Large intestine (tissue), 3 donors: ENCODE measurements at regions not wholly inside any gene's neighbourhood (a gene's known extent, or its start where the extent isn't known, plus 50 kb on each side); places are given as distances from the start of the nearest gene placed in this dataset.
"Not testable (repeated sequence)": the region's sequence is repeated elsewhere in the genome, so short reads cannot be mapped to it uniquely, and the experiment has no call there.

Source experiments
- DNase-seq, 2 donors: peaks; one replicate each; pipeline versions ENCODE4 v3.0.0 to v3.0.0-alpha.2; 2013
- H3K27ac ChIP-seq: one replicate; pipeline ENCODE4 v1.5.1; 2013; ENCODE audit warnings: low read length
- H3K27me3 ChIP-seq: 2 replicates; pipeline ENCODE4 v1.6.1; 2013; ENCODE audit warnings: low read length; ENCODE audit not compliant: control insufficient read depth, insufficient read depth
- H3K36me3 ChIP-seq: 2 replicates; pipeline ENCODE4 v1.6.1; 2013; ENCODE audit warnings: low read length; ENCODE audit not compliant: control insufficient read depth, insufficient read depth
- H3K4me1 ChIP-seq: one replicate; pipeline ENCODE4 v1.6.1; 2013; ENCODE audit warnings: low read length; ENCODE audit not compliant: control insufficient read depth, insufficient read depth
- H3K4me3 ChIP-seq: one replicate; pipeline ENCODE4 v1.5.1; 2013; ENCODE audit warnings: low read length
- H3K9me3 ChIP-seq: one replicate; pipeline ENCODE4 v1.6.1; 2013; ENCODE audit warnings: mild to moderate bottlenecking, low read depth, low read length, moderate library complexity; ENCODE audit not compliant: control insufficient read depth
- WGBS: methylation state at CpG from one replicate; pipeline ENCODE4 v1.1.5; 2013; ENCODE audit warnings: low lambda C conversion rate; ENCODE audit not compliant: insufficient coverage; 5-methylcytosine and 5-hydroxymethylcytosine counted together

DNA sequence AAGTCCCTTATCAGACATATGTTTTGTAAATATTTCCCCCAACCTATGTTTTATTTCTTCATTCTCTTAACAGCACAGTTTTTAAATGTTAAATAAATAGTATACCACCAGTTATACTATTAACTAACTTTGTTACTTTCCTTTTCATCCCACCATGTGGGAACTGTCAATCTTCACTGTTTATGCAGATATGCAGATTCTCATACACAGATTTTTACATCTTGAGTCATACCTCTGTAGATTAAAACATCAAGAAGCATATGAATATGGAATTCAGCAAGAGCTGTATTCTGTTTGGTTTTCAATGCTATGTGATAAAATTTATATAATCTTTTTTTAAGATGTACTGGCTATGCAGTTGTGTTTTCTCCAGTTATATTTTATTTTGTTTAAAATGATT is 566.3 kb downstream of the LIG4 start:
- Histone ChIP-seq H3K4me1 (no peaks in the 10 kb centered on the region), H3K9me3 (no peaks in the 10 kb centered on the region), H3K36me3 (no peaks in the 10 kb centered on the region), H3K27ac (no peak overlapping the region), H3K4me3 (no peak overlapping the region), H3K27me3 (no peaks in the 10 kb centered on the region)
- DNase-seq = no peak

GRCh38 chr13:107644136-107644535 is 571.2 kb downstream of the LIG4 start:
- Histone ChIP-seq H3K9me3 (no peaks in the 10 kb centered on the region), H3K4me1 (no peaks in the 10 kb centered on the region), H3K36me3 (no peaks in the 10 kb centered on the region), H3K27me3 (no peaks in the 10 kb centered on the region), H3K4me3 (no peak overlapping the region), H3K27ac (no peak overlapping the region)
- DNase-seq = no peak
- 33% methylated on average over 1 of the region's 4 CpGs for WGBS

GRCh38 chr13:107643615-107644014 is 571.7 kb downstream of the LIG4 start:
- H3K4me3 ChIP-seq = no peak overlapping the region
- H3K9me3 ChIP-seq = no peaks in the 10 kb centered on the region
- H3K27ac ChIP-seq = no peak overlapping the region
- H3K4me1 ChIP-seq = no peaks in the 10 kb centered on the region
- no peaks in the 10 kb centered on the region for H3K36me3 ChIP-seq
- no peaks in the 10 kb centered on the region for H3K27me3 ChIP-seq
- no peak for DNase-seq
- WGBS = 100% methylated on average over 1 of the region's 1 CpG

GRCh38 chr13:107642831-107643230 is 572.5 kb downstream of the LIG4 start:
- Histone ChIP-seq H3K9me3 (no peaks in the 10 kb centered on the region), H3K36me3 (no peaks in the 10 kb centered on the region), H3K27me3 (no peaks in the 10 kb centered on the region), H3K4me1 (no peaks in the 10 kb centered on the region), H3K27ac (no peak overlapping the region), H3K4me3 (no peak overlapping the region)
- no CpG with 5 or more reads among the region's 5 CpGs for WGBS
- DNase-seq = no peak

DNA sequence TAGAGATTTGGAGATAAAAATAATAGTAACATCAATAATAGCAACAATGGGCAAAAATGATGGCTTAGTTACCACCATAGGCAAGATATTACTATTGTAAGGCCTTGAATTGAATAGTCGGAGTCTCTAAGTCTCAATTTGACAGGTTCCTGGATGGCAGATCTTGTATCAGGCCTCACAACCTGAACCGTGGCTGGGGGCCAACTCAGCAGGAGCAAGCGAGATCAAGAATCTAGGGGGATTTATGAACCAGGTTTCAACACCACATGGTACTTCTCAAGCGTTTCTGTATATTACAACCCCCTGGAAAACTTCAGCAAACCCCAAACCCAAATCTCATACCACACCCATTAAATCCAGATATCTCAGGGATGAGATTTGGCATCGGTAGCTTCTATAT is 573.8 kb downstream of the LIG4 start:
- H3K4me3 ChIP-seq = no peak overlapping the region
- H3K4me1 ChIP-seq = no peaks in the 10 kb centered on the region
- DNase-seq = no peak
- no peaks in the 10 kb centered on the region for H3K36me3 ChIP-seq
- no CpG with 5 or more reads among the region's 5 CpGs for WGBS
- H3K27ac ChIP-seq = no peak overlapping the region
- no peaks in the 10 kb centered on the region for H3K9me3 ChIP-seq
- H3K27me3 ChIP-seq = no peaks in the 10 kb centered on the region

DNA sequence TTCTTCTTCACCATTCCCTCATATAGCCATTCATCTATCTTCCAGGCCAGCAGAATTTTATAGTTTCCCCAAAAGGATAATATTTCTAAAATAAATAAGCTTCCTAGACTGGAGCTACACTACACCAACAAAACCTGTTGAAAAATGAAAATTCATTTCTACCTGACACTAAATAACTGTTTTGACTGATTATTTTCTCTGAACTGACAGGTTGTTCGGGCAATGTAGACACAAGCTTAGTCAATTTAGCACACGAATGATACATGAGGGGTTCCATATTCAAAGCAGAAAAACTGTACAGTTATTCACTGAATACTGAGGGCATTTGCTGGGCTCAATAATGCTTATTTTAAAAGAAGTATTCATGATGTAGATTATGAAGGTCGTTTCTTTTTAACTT is 589.7 kb downstream of the LIG4 start:
- H3K27ac ChIP-seq = no peak overlapping the region
- H3K36me3 ChIP-seq = no peaks in the 10 kb centered on the region
- no peaks in the 10 kb centered on the region for H3K27me3 ChIP-seq
- no peaks in the 10 kb centered on the region for H3K4me1 ChIP-seq
- no peak for DNase-seq
- H3K4me3 ChIP-seq = no peak overlapping the region
- H3K9me3 ChIP-seq = no peaks in the 10 kb centered on the region
- WGBS = 91% methylated on average over 1 of the region's 3 CpGs

GRCh38 chr13:107617527-107617926 is 597.8 kb downstream of the LIG4 start:
- Histone ChIP-seq H3K27ac (no peak overlapping the region), H3K9me3 (no peaks in the 10 kb centered on the region), H3K4me3 (no peak overlapping the region), H3K27me3 (no peaks in the 10 kb centered on the region), H3K4me1 (no peaks in the 10 kb centered on the region), H3K36me3 (no peaks in the 10 kb centered on the region)
- DNase-seq = no peak
- WGBS = 60% methylated on average over 1 of the region's 2 CpGs

GRCh38 chr13:107612376-107612775 is 603.0 kb downstream of the LIG4 start:
- DNase-seq = no peak
- no peaks in the 10 kb centered on the region for H3K27me3 ChIP-seq
- H3K36me3 ChIP-seq = no peaks in the 10 kb centered on the region
- no peak overlapping the region for H3K27ac ChIP-seq
- H3K4me3 ChIP-seq = no peak overlapping the region
- H3K9me3 ChIP-seq = no peaks in the 10 kb centered on the region
- no peaks in the 10 kb centered on the region for H3K4me1 ChIP-seq
- no CpG with 5 or more reads among the region's 6 CpGs for WGBS

DNA sequence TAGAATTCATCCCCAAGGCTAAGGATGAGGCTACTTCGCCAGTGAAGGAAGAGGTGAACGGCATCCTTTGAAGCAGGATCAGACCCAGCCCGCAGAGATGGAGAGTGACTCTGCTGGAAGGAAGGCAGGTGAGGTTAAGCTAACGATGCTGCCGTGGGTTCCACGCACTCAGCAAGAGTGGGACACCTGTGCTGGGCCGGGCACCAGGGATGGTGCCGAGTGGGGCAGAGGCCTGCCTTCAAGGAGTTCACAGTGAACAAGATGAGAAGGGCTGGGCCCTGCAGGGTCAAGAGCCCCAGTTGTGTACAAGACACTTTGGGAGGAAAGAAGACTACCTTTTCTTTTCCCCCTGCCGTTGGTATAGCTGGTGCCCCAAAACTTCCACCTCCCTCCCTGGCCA is 606.6 kb downstream of the LIG4 start:
- Histone ChIP-seq H3K36me3 (no peaks in the 10 kb centered on the region), H3K27ac (no peak overlapping the region), H3K9me3 (no peaks in the 10 kb centered on the region), H3K4me1 (no peaks in the 10 kb centered on the region), H3K4me3 (no peak overlapping the region), H3K27me3 (no peaks in the 10 kb centered on the region)
- no peak for DNase-seq
- 90% methylated on average over 2 of the region's 9 CpGs for WGBS

GRCh38 chr13:107600971-107601370 is 614.4 kb downstream of the LIG4 start:
- Histone ChIP-seq H3K27ac (no peak overlapping the region), H3K4me1 (no peaks in the 10 kb centered on the region), H3K4me3 (no peak overlapping the region), H3K27me3 (no peaks in the 10 kb centered on the region), H3K9me3 (no peaks in the 10 kb centered on the region), H3K36me3 (no peaks in the 10 kb centered on the region)
- no peak for DNase-seq
- WGBS = no CpG with 5 or more reads among the region's 4 CpGs

- not testable (repeated sequence) for H3K27me3 ChIP-seq, H3K27ac ChIP-seq, DNase-seq, H3K4me3 ChIP-seq, H3K4me1 ChIP-seq, H3K9me3 ChIP-seq, H3K36me3 ChIP-seq
- WGBS = 100% methylated on average over 2 of the region's 5 CpGs
These were observed 619.0 kb downstream of the LIG4 start for GRCh38 chr13:107596306-107596705.
